ENCODE measurements at regions not wholly inside any gene's neighbourhood (a gene's known extent, or its start where the extent isn't known, plus 50 kb on each side); places are given as distances from the start of the nearest gene placed in this dataset.

DNA sequence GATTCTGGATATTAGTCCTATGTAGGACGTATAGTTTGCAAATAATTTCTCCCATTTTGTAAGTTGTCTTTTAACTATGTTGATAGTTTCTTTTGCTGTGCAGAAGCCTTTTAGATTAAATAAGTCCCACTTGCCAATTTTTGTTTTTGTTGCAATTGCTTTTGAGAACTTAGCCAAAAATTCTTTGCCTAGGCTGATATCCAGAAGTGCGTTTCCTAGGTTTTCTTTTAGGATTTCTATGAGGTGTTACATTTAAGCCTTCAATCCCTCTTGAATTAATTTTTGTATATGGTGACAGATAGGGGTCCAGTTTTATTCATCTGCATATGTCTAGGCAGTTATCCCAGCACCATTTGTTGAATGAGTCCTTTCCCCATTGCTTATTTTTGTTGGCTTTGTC is 264.4 kb upstream of the OR4E1 start:
- TF ChIP-seq, protein P1, sequence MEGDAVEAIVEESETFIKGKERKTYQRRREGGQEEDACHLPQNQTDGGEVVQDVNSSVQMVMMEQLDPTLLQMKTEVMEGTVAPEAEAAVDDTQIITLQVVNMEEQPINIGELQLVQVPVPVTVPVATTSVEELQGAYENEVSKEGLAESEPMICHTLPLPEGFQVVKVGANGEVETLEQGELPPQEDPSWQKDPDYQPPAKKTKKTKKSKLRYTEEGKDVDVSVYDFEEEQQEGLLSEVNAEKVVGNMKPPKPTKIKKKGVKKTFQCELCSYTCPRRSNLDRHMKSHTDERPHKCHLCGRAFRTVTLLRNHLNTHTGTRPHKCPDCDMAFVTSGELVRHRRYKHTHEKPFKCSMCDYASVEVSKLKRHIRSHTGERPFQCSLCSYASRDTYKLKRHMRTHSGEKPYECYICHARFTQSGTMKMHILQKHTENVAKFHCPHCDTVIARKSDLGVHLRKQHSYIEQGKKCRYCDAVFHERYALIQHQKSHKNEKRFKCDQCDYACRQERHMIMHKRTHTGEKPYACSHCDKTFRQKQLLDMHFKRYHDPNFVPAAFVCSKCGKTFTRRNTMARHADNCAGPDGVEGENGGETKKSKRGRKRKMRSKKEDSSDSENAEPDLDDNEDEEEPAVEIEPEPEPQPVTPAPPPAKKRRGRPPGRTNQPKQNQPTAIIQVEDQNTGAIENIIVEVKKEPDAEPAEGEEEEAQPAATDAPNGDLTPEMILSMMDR (IDR thresholded peaks at IDR 0.05 in 8 of 11, conservative IDR thresholded peaks at IDR 0.05 in 3 of 11): no peak
- no peak for TF ChIP-seq POLR2A (IDR thresholded peaks at IDR 0.05)
